HepG2 (cell line): ENCODE measurements at regions not wholly inside any gene's neighbourhood (a gene's known extent, or its start where the extent isn't known, plus 50 kb on each side); places are given as distances from the start of the nearest gene placed in this dataset.

Experiments
- ATAC-seq: fragments of 200-7000 bp; cut with Tn5 transposase; 3 replicates; pipeline ENCODE4 v1.9.1; 2020; ENCODE audit warnings: mild to moderate bottlenecking, moderate library complexity
- BruUV-seq: library from RNA; stranded (reverse); fragments of 400-500 nt; replicated peaks from 2 replicates; lab custom pipeline; 2021; lab: Mats Ljungman, UMichigan
- CTCF ChIA-PET: fragments of 300-600 bp; formaldehyde crosslinking; extraction: SDS; loops from one replicate; lab custom pipeline; 2021; ENCODE audit warnings: low total read pairs, inconsistent platforms, low intra/inter-chr PET ratio; lab: Yijun Ruan, JAX
- POLR2A ChIA-PET: fragments of 350-600 bp; sonication (Branson Sonifier 250); formaldehyde crosslinking; loops from one replicate; lab custom pipeline; 2020; ENCODE audit warnings: antibody characterized with exemption, inconsistent platforms; lab: Yijun Ruan, JAX
- DNase-seq: peaks from one replicate; pipeline ENCODE4 v3.0.0-alpha.2; 2015; ENCODE audit warnings: low spot score
- FAIRE-seq: peaks from 3 replicates; lab custom pipeline; 2011; peaks lifted over from hg19 to GRCh38; lab: Jason Lieb, UNC
- H2AFZ ChIP-seq: one replicate; pipeline ENCODE4 v1.6.1; 2011; ENCODE audit warnings: low read length, inconsistent platforms
- H3K27ac ChIP-seq: fragments of 300-600 bp; 3 replicates; pipeline ENCODE4 v1.8.0; 2011; ENCODE audit warnings: mixed run types, mild to moderate bottlenecking, mixed read lengths, low read length, inconsistent platforms; ENCODE audit not compliant: insufficient read depth; ENCODE audit errors: extremely low read length
- H3K27me3 ChIP-seq, 2 experiments: fragments of 200-600 bp in 1 of 2; 2 replicates in 1 of 2; 3 replicates in 1 of 2; pipeline versions ENCODE4 v1.6.0 to v1.8.0; 2011; ENCODE audit warnings: low read length in 2 of 2, mild to moderate bottlenecking in 2 of 2, moderate library complexity in 2 of 2, inconsistent platforms in 1 of 2; ENCODE audit not compliant: insufficient read depth in 2 of 2, control insufficient read depth in 1 of 2
- H3K36me3 ChIP-seq, 2 experiments: fragments of 200-600 bp in 1 of 2; replicated peaks in 1 of 2; 2 replicates in 1 of 2; 3 replicates in 1 of 2; pipeline versions ENCODE4 v1.5.1 to v1.8.0; 2011; ENCODE audit warnings: low read length in 2 of 2, inconsistent platforms in 1 of 2; ENCODE audit not compliant: insufficient read depth in 2 of 2, control insufficient read depth in 1 of 2
- H3K4me1 ChIP-seq: 2 replicates; pipeline ENCODE4 v1.5.1; 2012; ENCODE audit warnings: low read length, inconsistent platforms; ENCODE audit not compliant: insufficient read depth
- H3K4me2 ChIP-seq: 2 replicates; pipeline ENCODE4 v1.6.0; 2011; ENCODE audit warnings: low read depth, low read length, inconsistent platforms
- H3K4me3 ChIP-seq, 3 experiments: fragments of 200-600 bp in 1 of 3; sonication (generic), shearing (Covaris generic) in 1 of 3; replicated peaks in 1 of 3; 2 replicates each; pipeline ENCODE4 v1.5.1; 2011 to 2016; ENCODE audit warnings: low read length in 3 of 3, inconsistent platforms in 2 of 3, low read depth in 2 of 3, mild to moderate bottlenecking in 2 of 3, control low read depth in 1 of 3, mixed read lengths in 1 of 3; ENCODE audit not compliant: insufficient read depth in 1 of 3
- H3K79me2 ChIP-seq: one replicate; pipeline ENCODE4 v1.6.1; 2011; ENCODE audit warnings: low read length, inconsistent platforms; ENCODE audit not compliant: insufficient read depth
- H3K9ac ChIP-seq: 2 replicates; pipeline ENCODE4 v1.6.0; 2011; ENCODE audit warnings: mild to moderate bottlenecking, low read depth, low read length, inconsistent platforms; ENCODE audit not compliant: insufficient read depth
- H3K9me3 ChIP-seq: 2 replicates; pipeline ENCODE4 v1.5.1; 2012; ENCODE audit warnings: mild to moderate bottlenecking, low read length
- H4K20me1 ChIP-seq: 2 replicates; pipeline ENCODE4 v1.6.0; 2011; ENCODE audit warnings: inconsistent platforms, mild to moderate bottlenecking, low read length, moderate library complexity; ENCODE audit not compliant: insufficient read depth
- CREM ChIP-seq, 2 experiments: sonication (generic) in 1 of 2; formaldehyde crosslinking in 1 of 2; IDR thresholded peaks; 2 replicates each; pipeline versions ENCODE4 v1.4.0 to v1.6.1; 2016 to 2020; ENCODE audit warnings: antibody characterized with exemption in 1 of 2, mild to moderate bottlenecking in 1 of 2, missing genetic modification reagents in 1 of 2
- FOXO4 ChIP-seq: sonication (generic); formaldehyde crosslinking; conservative IDR thresholded peaks from 2 replicates; pipeline ENCODE4 v1.8.1; 2023; ENCODE audit warnings: missing genetic modification reagents
- HMG20A ChIP-seq: IDR thresholded peaks from 2 replicates; pipeline ENCODE4 v1.6.1; 2016; ENCODE audit warnings: borderline replicate concordance
- MATR3 ChIP-seq: sonication (generic); formaldehyde crosslinking; IDR thresholded peaks from 2 replicates; pipeline ENCODE4 v1.4.0; 2020; ENCODE audit warnings: missing genetic modification reagents
- MED8 ChIP-seq: sonication (generic); formaldehyde crosslinking; IDR thresholded peaks from 2 replicates; pipeline ENCODE4 v1.8.1; 2023; ENCODE audit warnings: mild to moderate bottlenecking, missing genetic modification reagents; ENCODE audit not compliant: insufficient replicate concordance
- PBX3 ChIP-seq: sonication (generic); formaldehyde crosslinking; IDR thresholded peaks from 2 replicates; pipeline ENCODE4 v1.8.1; 2023; ENCODE audit warnings: missing genetic modification reagents, inconsistent platforms, borderline replicate concordance
- POLR2AphosphoS2 ChIP-seq: IDR thresholded peaks from 2 replicates; pipeline ENCODE4 v1.6.1; 2011; ENCODE audit warnings: low read depth, low read length, improper control_type of control experiment
- PRDM10 ChIP-seq: sonication (generic); formaldehyde crosslinking; IDR thresholded peaks from 2 replicates; pipeline ENCODE4 v1.4.0; 2020; ENCODE audit warnings: low read depth, missing genetic modification reagents
- RXRB ChIP-seq: IDR thresholded peaks from 2 replicates; pipeline ENCODE4 v1.6.1; 2016; ENCODE audit warnings: borderline replicate concordance, missing genetic modification reagents, missing compliant biosample characterization
- TFE3 ChIP-seq: IDR thresholded peaks from 2 replicates; pipeline ENCODE4 v1.6.1; 2016
- ZFY ChIP-seq: sonication (generic); formaldehyde crosslinking; IDR thresholded peaks from 2 replicates; pipeline ENCODE4 v1.4.0; 2020; ENCODE audit warnings: missing genetic modification reagents
- ZNF460 ChIP-seq: sonication (generic); formaldehyde crosslinking; IDR thresholded peaks from 2 replicates; pipeline ENCODE4 v1.5.1; 2020; ENCODE audit warnings: missing genetic modification reagents, mild to moderate bottlenecking, borderline replicate concordance
- ZNF713 ChIP-seq: sonication (generic); formaldehyde crosslinking; IDR thresholded peaks from 2 replicates; pipeline ENCODE4 v1.4.0; 2020; ENCODE audit warnings: mild to moderate bottlenecking, missing genetic modification reagents
- WGBS: methylation state at CpG from one replicate; pipeline ENCODE4 v1.1.6; 2017; ENCODE audit warnings: low lambda C conversion rate; 5-methylcytosine and 5-hydroxymethylcytosine counted together
- in situ Hi-C: cut with HindIII; loops from 2 replicates; pipeline ENCODE4 v1.10.0; 2017; ENCODE audit warnings: low pct_unique_long_range_greater_than_20kb; ENCODE audit not compliant: extremely low pct_ligation_motif_present
- intact Hi-C: fragments of 100-400 bp; cut with micrococcal nuclease; formaldehyde crosslinking; loops from one replicate; pipeline ENCODE4 v1.10.0; 2022; ENCODE audit not compliant: unreplicated experiment

- H3K79me2 ChIP-seq = no peaks in the 10 kb centered on the region
- no peak overlapping the region for H3K9ac ChIP-seq
- H3K4me1 ChIP-seq = no peaks in the 10 kb centered on the region
- ATAC-seq = no peak
- H2AFZ ChIP-seq = no peak overlapping the region
- ChIA-PET POLR2A (no interaction called here), CTCF (no interaction called here)
- in situ Hi-C loops = loop anchor here (25.0 kb wide), 1 partner anchor 200 kb away; no protein-coding TSS in a partner anchor
- no peak overlapping the region for H3K4me2 ChIP-seq
- no peaks in the 10 kb centered on the region for H3K27me3 ChIP-seq
- H3K9me3 ChIP-seq = no peaks in the 10 kb centered on the region
- no peak overlapping the region for H3K4me3 ChIP-seq
- no peak overlapping the region for H3K27ac ChIP-seq
- intact Hi-C loops = no loop called here
- no peaks in the 10 kb centered on the region for H3K36me3 ChIP-seq
- FAIRE-seq = no peak
- no peaks in the 10 kb centered on the region for H4K20me1 ChIP-seq
- 0% methylated on average over 2 of the region's 2 CpGs for WGBS
- no TSS peak for BruUV-seq
- DNase-seq = no peak
- TF ChIP-seq ZNF713 (CRISPR knock-in tag) (no peak), MED8 (CRISPR knock-in tag) (no peak), CREM (IDR thresholded peaks at IDR 0.05) (no peak), CREM (CRISPR knock-in tag; IDR thresholded peaks at IDR 0.05) (no peak), ZFY (CRISPR knock-in tag) (no peak), PRDM10 (CRISPR knock-in tag) (no peak), MATR3 (CRISPR knock-in tag) (no peak), FOXO4 (CRISPR knock-in tag) (no peak), HMG20A (CRISPR knock-in tag) (no peak), POLR2AphosphoS2 (no peak), RXRB (no peak), PBX3 (CRISPR knock-in tag) (no peak), TFE3 (CRISPR knock-in tag) (no peak), ZNF460 (CRISPR knock-in tag) (no peak)
These were observed 66.0 kb upstream of the STARD3NL start for GRCh38 chr7:38112075-38112474.
